HG02623 (cell line): ENCODE measurements at regions not wholly inside any gene's neighbourhood (a gene's known extent, or its start where the extent isn't known, plus 50 kb on each side); places are given as distances from the start of the nearest gene placed in this dataset.

ENCODE experiments used
- ATAC-seq: cut with Tn5 transposase; IDR thresholded peaks from one replicate; pipeline ENCODE4 v1.9.1; 2021; ENCODE audit warnings: moderate library complexity; ENCODE audit not compliant: unreplicated experiment

GRCh38 chr9:90420768-90421513, 221.7 kb downstream of the DIRAS2 start:
- ATAC-seq: no peak

- no peak for ATAC-seq
Measured at GRCh38 chr9:90421786-90422185, 220.8 kb downstream of the DIRAS2 start.

- no peak for ATAC-seq
Measured at GRCh38 chr9:90423661-90424193, 218.9 kb downstream of the DIRAS2 start.

GRCh38 chr9:90428517-90428916, 214.1 kb downstream of the DIRAS2 start:
- no peak for ATAC-seq

GRCh38 chr9:90432951-90433350, 209.7 kb downstream of the DIRAS2 start:
- ATAC-seq: no peak

- ATAC-seq: no peak
Measured at GRCh38 chr9:90433398-90433941, 209.2 kb downstream of the DIRAS2 start.

- no peak for ATAC-seq
Measured at GRCh38 chr9:90441814-90442213, 200.8 kb downstream of the DIRAS2 start.

- ATAC-seq: no peak
Measured at GRCh38 chr9:90442723-90443122, 199.9 kb downstream of the DIRAS2 start.

GRCh38 chr9:90444609-90445204, 197.9 kb downstream of the DIRAS2 start:
- no peak for ATAC-seq

- no peak for ATAC-seq
Measured at GRCh38 chr9:90445391-90445790, 197.2 kb downstream of the DIRAS2 start.

- ATAC-seq: no peak
Measured at GRCh38 chr9:90446200-90446948, 196.2 kb downstream of the DIRAS2 start.

GRCh38 chr9:90447773-90448172, 194.9 kb downstream of the DIRAS2 start:
- no peak for ATAC-seq

GRCh38 chr9:90449213-90449925, 193.3 kb downstream of the DIRAS2 start:
- ATAC-seq: no peak

GRCh38 chr9:90451804-90452203, 190.8 kb downstream of the DIRAS2 start:
- no peak for ATAC-seq

GRCh38 chr9:90455316-90455715, 187.3 kb downstream of the DIRAS2 start:
- ATAC-seq: no peak

- no peak for ATAC-seq
Measured at GRCh38 chr9:90457386-90458190, 185.0 kb downstream of the DIRAS2 start.

- no peak for ATAC-seq
Measured at GRCh38 chr9:90458485-90458884, 184.1 kb downstream of the DIRAS2 start.

GRCh38 chr9:90459321-90459720, 183.3 kb downstream of the DIRAS2 start:
- peak; percentile 83 for ATAC-seq

- no peak for ATAC-seq
Measured at GRCh38 chr9:90460220-90460619, 182.4 kb downstream of the DIRAS2 start.

GRCh38 chr9:90464978-90465377, 177.6 kb downstream of the DIRAS2 start:
- no peak for ATAC-seq
